Stimulated activated CD4-positive, alpha-beta T cell treated with anti-CD3 and anti-CD28 coated beads, Interleukin-12 subunit alpha, Interleukin-12 subunit beta, amount 100 ng/mL, for 48 hours (primary cell): ENCODE measurements at regions not wholly inside any gene's neighbourhood (a gene's known extent, or its start where the extent isn't known, plus 50 kb on each side); places are given as distances from the start of the nearest gene placed in this dataset.
"Not testable (repeated sequence)": the region's sequence is repeated elsewhere in the genome, so short reads cannot be mapped to it uniquely, and the experiment has no call there.

Experiments
- DNase-seq, 3 donors: peaks; one replicate each; pipeline ENCODE4 v3.0.0-alpha.2; 2020; ENCODE audit warnings: low read depth in 2 of 3, low spot score in 1 of 3

DNA sequence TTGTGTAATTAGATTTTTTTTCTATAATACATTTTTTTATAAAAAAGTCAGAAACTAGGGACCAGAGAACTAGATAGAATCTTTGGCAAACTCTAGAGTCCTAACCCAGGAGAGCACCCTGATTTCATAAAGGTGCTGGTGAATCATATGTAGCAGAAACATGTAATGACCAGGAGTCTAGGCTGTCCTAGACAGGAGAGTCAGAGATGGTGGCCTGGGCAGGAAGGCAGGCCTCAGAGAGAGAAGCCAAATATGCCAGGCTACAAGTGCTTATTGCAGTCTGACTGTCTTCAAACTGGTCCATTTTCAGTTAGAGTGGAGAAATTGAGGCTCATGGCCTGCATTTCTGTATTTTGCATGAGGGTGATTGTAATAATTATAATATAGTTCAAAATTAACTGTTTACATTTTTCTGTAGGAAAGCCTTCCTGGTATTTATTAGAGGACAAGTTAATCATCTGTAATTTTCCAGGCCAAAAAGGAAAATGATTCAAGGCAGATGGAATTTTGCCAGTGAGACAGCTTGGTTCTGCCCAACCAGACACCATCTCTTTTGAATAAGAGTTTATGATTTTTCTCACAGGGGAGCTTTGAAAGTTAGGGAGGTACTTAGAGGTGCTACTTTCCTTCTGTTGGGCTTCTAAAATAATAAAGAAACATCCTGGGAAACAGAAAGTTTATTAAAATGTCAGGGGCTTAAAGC is 129.8 kb downstream of the S1PR1 start:
- no peak for DNase-seq

DNA sequence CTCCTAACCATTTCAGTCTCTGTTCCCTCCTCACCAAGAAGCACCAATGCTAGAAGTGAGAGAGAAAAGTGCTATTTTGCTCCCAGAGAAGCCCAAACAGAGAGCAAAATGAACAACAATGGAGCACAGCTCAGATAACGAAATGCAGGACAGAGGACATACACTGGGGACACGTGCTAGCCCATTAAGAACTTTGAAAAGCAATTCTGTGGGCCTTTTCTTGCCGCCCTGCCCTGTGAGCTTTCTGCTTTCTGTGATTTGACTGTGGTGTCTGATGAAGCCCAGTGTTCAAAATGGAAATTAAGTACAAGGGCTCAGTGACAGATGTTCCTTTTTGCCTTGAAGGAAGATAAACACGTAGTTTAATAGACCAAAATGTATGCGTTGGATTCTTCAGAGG is 130.8 kb downstream of the S1PR1 start:
- DNase-seq, result no peak

- DNase-seq, result no peak
Observed at GRCh38 chr1:101370488-101370887, 133.7 kb downstream of the S1PR1 start.

GRCh38 chr1:101371259-101371658 is 134.4 kb downstream of the S1PR1 start:
- DNase-seq, result peak in 1 of 3 donors; percentile 13

- DNase-seq, result no peak
Observed at GRCh38 chr1:101373570-101373969, 136.8 kb downstream of the S1PR1 start.

- DNase-seq, result not testable (repeated sequence)
Observed at GRCh38 chr1:101375448-101375847, 138.6 kb downstream of the S1PR1 start.

DNA sequence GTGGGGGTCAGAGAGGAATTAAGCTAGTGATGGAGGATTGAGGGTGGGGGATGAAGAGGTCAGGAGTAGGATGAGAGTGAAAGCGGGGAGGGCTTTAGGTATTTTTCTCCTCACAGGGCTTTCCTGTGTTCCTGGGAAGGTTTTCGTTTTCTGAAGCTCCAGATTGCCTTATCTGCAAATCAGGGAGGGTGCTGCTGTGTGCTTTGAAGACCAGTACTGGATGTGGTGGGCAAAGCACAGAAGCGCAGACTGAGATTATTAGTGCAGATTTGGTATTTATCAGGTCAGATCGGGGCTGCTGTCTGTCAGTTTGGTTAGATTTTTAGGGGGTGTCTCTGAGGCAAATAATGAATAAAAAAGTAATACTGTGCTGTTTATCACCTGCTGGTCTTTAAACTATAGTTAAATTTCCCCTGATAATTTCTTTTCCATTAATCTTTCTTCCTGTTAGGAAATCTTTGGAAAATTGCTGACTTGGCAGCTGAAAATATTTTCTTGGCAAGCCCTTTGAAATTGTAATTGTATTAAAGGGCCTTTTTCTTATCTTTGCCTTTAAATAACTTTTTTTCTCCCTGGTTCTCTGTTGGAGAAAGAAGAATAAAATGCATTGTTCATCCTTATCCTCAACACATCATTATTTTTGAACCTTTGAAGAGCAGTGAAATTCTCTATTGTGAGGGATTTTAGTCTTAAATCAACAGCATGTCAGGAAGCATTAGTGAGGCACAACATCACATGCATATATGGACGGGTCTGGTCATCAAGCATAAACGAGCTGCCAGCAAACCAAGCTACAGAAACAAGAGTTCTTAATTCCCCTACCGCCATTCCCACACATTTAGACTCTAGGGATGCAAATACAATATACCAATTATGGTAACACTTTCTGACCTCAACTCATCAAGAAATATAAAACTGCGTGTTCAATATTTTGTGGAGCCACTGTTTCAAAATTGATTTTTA is 139.6 kb downstream of the S1PR1 start:
- no peak for DNase-seq

GRCh38 chr1:101377084-101377835 is 140.4 kb downstream of the S1PR1 start:
- DNase-seq, result no peak

- no peak for DNase-seq
Observed at GRCh38 chr1:101379037-101379436, 142.2 kb downstream of the S1PR1 start.

- DNase-seq, result no peak
Observed at GRCh38 chr1:101379950-101380349, 143.1 kb downstream of the S1PR1 start.

GRCh38 chr1:101382135-101382534 is 145.3 kb downstream of the S1PR1 start:
- DNase-seq, result no peak

- DNase-seq, result no peak
Observed at GRCh38 chr1:101388904-101389546, 152.2 kb downstream of the S1PR1 start.

DNA sequence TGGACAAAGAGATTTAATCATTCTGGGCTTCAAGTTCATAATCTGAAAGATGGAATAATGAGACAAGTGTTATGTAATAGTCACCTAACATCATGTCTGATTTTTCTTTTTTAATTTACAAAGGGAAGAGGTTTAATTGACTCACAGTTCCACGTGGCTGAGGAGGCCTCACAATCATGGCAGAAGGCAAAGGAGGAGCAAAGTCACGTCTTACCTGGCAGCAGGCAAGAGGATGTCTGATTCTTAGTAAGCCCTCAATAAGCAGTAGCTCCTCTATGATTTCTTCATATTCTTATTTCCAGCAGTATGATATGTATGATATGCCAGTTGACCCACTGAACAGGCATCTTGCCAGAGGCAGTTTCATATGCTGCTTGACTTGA is 152.7 kb downstream of the S1PR1 start:
- DNase-seq, result no peak

GRCh38 chr1:101392552-101392951 is 155.7 kb downstream of the S1PR1 start:
- no peak for DNase-seq

DNA sequence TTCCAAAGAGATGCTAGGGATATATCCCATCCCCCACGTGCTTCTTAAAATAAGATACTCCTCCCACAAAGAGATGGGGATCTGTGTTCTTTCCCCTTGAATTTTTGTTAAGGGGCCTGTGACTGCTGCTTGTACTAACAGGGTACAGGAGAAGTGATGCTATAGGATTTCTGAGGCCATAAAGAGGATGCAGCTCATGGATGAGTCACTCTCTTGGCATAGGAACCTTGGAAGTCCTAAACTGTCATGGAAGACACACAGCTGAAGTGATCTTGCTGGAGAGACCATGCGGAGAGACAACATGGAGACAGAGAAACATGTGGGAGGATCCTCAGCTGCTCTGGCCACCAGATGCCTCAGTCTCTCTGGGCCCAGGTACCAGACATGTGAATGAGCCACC is 157.2 kb downstream of the S1PR1 start:
- DNase-seq, result no peak

DNA sequence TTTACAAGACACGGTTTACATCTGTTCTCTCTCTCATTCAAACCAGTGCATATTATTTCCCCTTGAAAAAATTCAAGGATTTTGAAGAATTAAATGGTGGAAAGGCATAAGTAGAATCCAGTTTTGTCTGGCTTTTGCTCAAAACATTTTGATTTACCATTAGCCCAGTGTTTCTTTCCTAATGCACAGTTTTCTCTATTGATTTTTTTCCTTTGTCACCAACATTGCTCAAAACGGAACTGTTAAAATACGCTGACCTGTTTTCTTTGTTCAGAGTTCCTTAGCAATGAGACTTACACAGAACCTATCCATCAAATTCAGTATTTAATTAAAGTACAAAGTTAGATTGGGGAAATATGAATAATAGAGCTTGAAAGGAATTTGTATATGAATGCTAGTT is 162.4 kb downstream of the S1PR1 start:
- DNase-seq, result no peak

DNA sequence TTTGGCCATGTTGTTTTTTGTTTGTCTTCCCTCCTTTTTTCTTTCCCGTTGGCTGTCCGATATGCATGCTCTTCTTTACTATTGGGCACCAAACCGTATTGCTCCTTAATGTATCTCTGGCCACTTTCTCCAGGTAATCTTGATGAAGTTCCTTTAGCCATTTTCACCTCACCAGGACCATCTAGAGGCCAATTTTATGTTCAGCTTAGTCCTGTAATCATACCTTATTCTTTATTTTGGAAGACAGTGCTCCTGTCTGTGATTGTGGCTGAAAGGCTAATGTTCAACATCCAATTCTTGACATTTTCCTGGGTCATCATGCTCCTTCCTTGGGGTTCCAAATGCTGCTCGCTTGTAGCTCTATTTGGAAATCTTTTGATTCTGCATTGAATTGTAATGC is 169.5 kb downstream of the S1PR1 start:
- DNase-seq, result no peak

GRCh38 chr1:101406681-101407080 is 169.9 kb downstream of the S1PR1 start:
- DNase-seq, result no peak

DNA sequence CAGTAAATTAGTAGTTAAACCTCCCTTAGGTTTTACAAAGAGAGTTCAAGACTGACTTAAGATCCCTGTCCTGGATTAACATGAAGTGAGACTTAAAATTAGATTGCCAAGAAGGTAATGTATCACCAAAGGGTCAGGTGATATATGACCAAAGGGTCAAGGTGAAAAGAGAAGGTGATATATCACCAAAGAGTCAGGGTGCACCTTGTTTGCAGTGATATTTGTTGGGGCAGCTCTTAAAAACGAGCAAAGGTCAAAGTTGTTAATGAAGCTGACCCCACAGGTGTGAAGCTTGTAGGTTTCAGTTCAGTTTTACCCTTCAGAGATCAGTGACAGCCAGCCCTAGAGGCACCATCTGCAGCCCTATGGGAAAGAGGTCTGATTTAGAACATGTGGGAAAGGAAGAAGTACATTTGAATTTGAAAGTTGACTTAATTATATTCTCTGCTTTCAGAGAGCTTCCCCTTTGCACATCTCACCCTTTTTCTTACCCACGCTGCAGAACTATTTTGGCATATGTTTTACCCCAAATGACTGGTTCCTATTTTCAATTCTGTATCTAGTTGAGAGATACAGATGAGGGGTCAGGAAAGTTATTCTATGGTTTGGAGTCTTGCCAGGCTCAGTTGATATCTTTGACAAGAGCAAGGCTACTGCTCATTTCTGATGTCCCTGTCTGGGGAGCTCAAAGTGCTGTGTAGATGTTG is 170.8 kb downstream of the S1PR1 start:
- no peak for DNase-seq

DNA sequence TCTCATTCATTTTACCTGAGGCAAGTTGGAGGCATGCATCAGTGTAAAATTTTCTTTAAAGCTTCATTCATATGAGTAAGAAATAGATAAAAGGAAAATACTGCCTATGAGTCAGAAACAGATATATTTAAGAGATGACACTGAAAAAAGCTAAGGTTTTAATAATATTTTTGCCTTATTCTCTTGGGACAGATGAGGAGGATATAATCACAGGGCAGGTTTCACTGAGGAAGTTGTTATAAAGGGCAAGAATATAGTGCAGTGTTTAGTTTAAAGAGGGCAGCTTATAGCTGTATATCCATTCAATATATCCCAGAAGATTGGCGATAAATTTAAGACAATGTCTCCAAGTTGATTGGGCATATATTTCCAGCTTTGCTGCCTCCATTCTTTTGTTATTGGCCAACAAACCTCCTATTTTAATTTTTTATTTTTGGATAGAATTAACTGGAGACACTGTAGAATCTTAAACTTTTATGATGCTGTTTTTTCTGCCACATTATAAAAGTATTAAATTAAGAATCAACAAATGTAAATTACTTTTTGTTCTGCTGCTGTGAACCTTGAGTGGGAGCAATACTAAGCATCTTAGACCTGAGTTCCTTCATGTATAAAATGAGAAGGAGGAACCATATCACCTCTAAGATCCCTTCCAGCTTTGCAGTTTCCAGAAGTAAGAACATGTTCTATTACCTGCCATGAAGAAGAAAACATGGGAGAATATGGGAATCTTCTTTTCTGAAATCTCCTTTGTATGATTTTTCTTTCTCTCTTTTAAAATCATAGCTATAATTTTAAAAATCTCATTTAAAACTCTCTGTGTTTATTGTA is 171.6 kb downstream of the S1PR1 start:
- DNase-seq, result no peak
